Mammary epithelial cell (primary cell): ENCODE measurements at regions not wholly inside any gene's neighbourhood (a gene's known extent, or its start where the extent isn't known, plus 50 kb on each side); places are given as distances from the start of the nearest gene placed in this dataset.

Experiments
- CTCF ChIP-seq, 2 donors: IDR thresholded peaks in 1 of 2; conservative IDR thresholded peaks in 1 of 2; 2 replicates each; pipeline ENCODE4 v1.5.1; 2011 to 2012; ENCODE audit warnings: inconsistent platforms in 2 of 2, low read length in 2 of 2, mild to moderate bottlenecking in 2 of 2, control low read depth in 1 of 2, low read depth in 1 of 2; ENCODE audit not compliant: insufficient read depth in 1 of 2; ENCODE audit errors: extremely low read depth in 1 of 2
- EZH2 ChIP-seq: IDR thresholded peaks from 2 replicates; pipeline ENCODE4 v1.6.1; 2012; ENCODE audit warnings: low read length, inconsistent platforms, borderline replicate concordance

GRCh38 chr10:44467900-44468299 lies 83.0 kb upstream of the CXCL12 start:
- TF ChIP-seq CTCF (conservative IDR thresholded peaks at IDR 0.05 in 1 of 2, IDR thresholded peaks at IDR 0.05 in 1 of 2; ENCODE audit: extremely low read depth in 1 of 2, insufficient read depth in 1 of 2, low read depth in 1 of 2, low read length in 2 of 2) (no peak), EZH2 (no peak)
